Pancreas (tissue), 10 donors: ENCODE measurements at regions not wholly inside any gene's neighbourhood (a gene's known extent, or its start where the extent isn't known, plus 50 kb on each side); places are given as distances from the start of the nearest gene placed in this dataset.

Experiments
- ATAC-seq, 4 donors: fragments of 200-7000 bp; cut with Tn5 transposase; one replicate each; pipeline versions ENCODE4 v1.8.0 to v1.9.1; 2020; ENCODE audit warnings: mild to moderate bottlenecking in 4 of 4, moderate library complexity in 4 of 4
- DNase-seq, 6 donors: peaks; one replicate each; pipeline ENCODE4 v3.0.0-alpha.2; 2020
- FAIRE-seq: peaks from 2 replicates; lab custom pipeline; 2012; peaks lifted over from hg19 to GRCh38; lab: Jason Lieb, UNC
- H3K27ac ChIP-seq, 4 donors: fragments of 200-600 bp; sonication (generic); 1 replicate in 3 of 4; 2 replicates in 1 of 4; pipeline versions ENCODE4 v1.5.0 to v1.8.0; 2020
- H3K27me3 ChIP-seq, 4 donors: fragments of 200-600 bp; one replicate each; pipeline ENCODE4 v1.8.0; 2021
- H3K36me3 ChIP-seq, 3 donors: fragments of 200-600 bp; sonication (generic) in 1 of 3; one replicate each; pipeline versions ENCODE4 v1.5.0 to v1.8.0; 2020 to 2021
- H3K4me1 ChIP-seq, 3 donors: fragments of 200-600 bp; one replicate each; pipeline ENCODE4 v1.8.0; 2021
- H3K4me3 ChIP-seq, 4 donors: fragments of 200-600 bp; sonication (generic) in 2 of 4; one replicate each; pipeline versions ENCODE4 v1.5.0 to v1.8.0; 2020 to 2021
- H3K9me3 ChIP-seq, 4 donors: fragments of 200-600 bp; one replicate each; pipeline ENCODE4 v1.8.0; 2021
- CTCF ChIP-seq, 4 donors: fragments of 200-600 bp; sonication (generic) in 3 of 4; IDR thresholded peaks; one replicate each; pipeline versions ENCODE4 v1.5.0 to v1.8.0; 2021; ENCODE audit warnings: antibody characterized with exemption in 4 of 4
- WGBS, 2 donors: extraction: QIAGEN DNeasy Blood & Tissue Kit; methylation state at CpG; one replicate each; pipeline ENCODE4 v1.1.7; 2013; 5-methylcytosine and 5-hydroxymethylcytosine counted together
- intact Hi-C, 3 donors: fragments of 100-400 bp; cut with DNase I; formaldehyde crosslinking; loops; one replicate each; pipeline versions ENCODE4 v1.11.1 to v1.14.2; 2022
- donor health status: healthy with polysubstance abuse.
- donor health status: DM: no; HTN: no; CAD: no; lungs with moderate emphysema.
- donor health status: DM: no; HTN: no; CAD: no.
- donor health status: control.
- donor health status: control.
- donor health status: Bipolar disorder and iron deficiency.
- donor health status: DM: yes; HTN: yes; CAD: no.
- donor health status: DM: no; HTN: no; CAD: no.
- donor health status: DM: no; HTN: no; CAD: no.
- donor health status: DM: yes; HTN: yes; CAD: no.

GRCh38 chr15:39466750-39467105 lies 114.2 kb upstream of the THBS1 start:
- 90% methylated on average over 5 of the region's 5 CpGs for WGBS, 2 donors
- no peaks in the 10 kb centered on the region for H3K27me3 ChIP-seq
- ATAC-seq = no peak
- no peak for TF ChIP-seq CTCF (IDR thresholded peaks at IDR 0.05)
- no peaks in the 10 kb centered on the region for H3K9me3 ChIP-seq
- no peak overlapping the region for H3K4me3 ChIP-seq
- peaks cover 0 to 2% (median under 1%) of the 10 kb centered on the region in 3 donors for H3K4me1 ChIP-seq
- peak overlapping the region in 1 of 4 donors; percentile 9 for H3K27ac ChIP-seq
- H3K36me3 ChIP-seq = no peaks in the 10 kb centered on the region
- no peak for DNase-seq
- intact Hi-C loops = no loop called here
- no peak for FAIRE-seq

- Histone ChIP-seq H3K4me3 (no peak overlapping the region), H3K27me3 (no peaks in the 10 kb centered on the region), H3K9me3 (no peaks in the 10 kb centered on the region), H3K4me1 (peaks cover 0 to 13% (median 12%) of the 10 kb centered on the region in 3 donors), H3K27ac (peak overlapping the region in 2 of 4 donors; percentile 10 to 37), H3K36me3 (no peaks in the 10 kb centered on the region)
- 73 to 80% methylated on average over 4 of the region's 4 CpGs for WGBS, 2 donors
- TF ChIP-seq CTCF (IDR thresholded peaks at IDR 0.05) = no peak
- intact Hi-C loops = no loop called here
- ATAC-seq (no peak), DNase-seq (no peak), FAIRE-seq (no peak)
These were observed 112.5 kb upstream of the THBS1 start for GRCh38 chr15:39468331-39468730.

GRCh38 chr15:39468828-39469227 lies 112.1 kb upstream of the THBS1 start:
- DNase-seq = no peak
- Histone ChIP-seq H3K27ac (peak overlapping the region in 2 of 4 donors; percentile 10 to 37), H3K4me3 (no peak overlapping the region), H3K27me3 (no peaks in the 10 kb centered on the region), H3K9me3 (no peaks in the 10 kb centered on the region), H3K4me1 (peaks cover 0 to 18% (median 17%) of the 10 kb centered on the region in 3 donors), H3K36me3 (no peaks in the 10 kb centered on the region)
- intact Hi-C loops = no loop called here
- no peak for FAIRE-seq
- WGBS, 2 donors = 92 to 94% methylated on average over 3 of the region's 3 CpGs
- ATAC-seq = no peak
- no peak for TF ChIP-seq CTCF (IDR thresholded peaks at IDR 0.05)

GRCh38 chr15:39471785-39472574 lies 108.9 kb upstream of the THBS1 start:
- TF ChIP-seq CTCF (IDR thresholded peaks at IDR 0.05) = no peak
- Histone ChIP-seq H3K9me3 (no peaks in the 10 kb centered on the region), H3K36me3 (no peaks in the 10 kb centered on the region), H3K27me3 (no peaks in the 10 kb centered on the region), H3K27ac (peak overlapping the region; percentile 43 to 92 (median 67)), H3K4me3 (no peak overlapping the region), H3K4me1 (peaks cover 0 to 25% (median 23%) of the 10 kb centered on the region in 3 donors)
- intact Hi-C loops = no loop called here
- peak in 1 of 4 donors; percentile 4 for ATAC-seq
- DNase-seq = no peak
- WGBS, 2 donors = 90 to 97% methylated on average over 2 of the region's 2 CpGs
- no peak for FAIRE-seq
